HG02885 (cell line): ENCODE measurements at regions not wholly inside any gene's neighbourhood (a gene's known extent, or its start where the extent isn't known, plus 50 kb on each side); places are given as distances from the start of the nearest gene placed in this dataset.
"Not testable (repeated sequence)": the region's sequence is repeated elsewhere in the genome, so short reads cannot be mapped to it uniquely, and the experiment has no call there.

Experiments
- ATAC-seq: cut with Tn5 transposase; IDR thresholded peaks from one replicate; pipeline ENCODE4 v1.9.1; 2021; ENCODE audit warnings: mild to moderate bottlenecking; ENCODE audit not compliant: unreplicated experiment, poor library complexity

DNA sequence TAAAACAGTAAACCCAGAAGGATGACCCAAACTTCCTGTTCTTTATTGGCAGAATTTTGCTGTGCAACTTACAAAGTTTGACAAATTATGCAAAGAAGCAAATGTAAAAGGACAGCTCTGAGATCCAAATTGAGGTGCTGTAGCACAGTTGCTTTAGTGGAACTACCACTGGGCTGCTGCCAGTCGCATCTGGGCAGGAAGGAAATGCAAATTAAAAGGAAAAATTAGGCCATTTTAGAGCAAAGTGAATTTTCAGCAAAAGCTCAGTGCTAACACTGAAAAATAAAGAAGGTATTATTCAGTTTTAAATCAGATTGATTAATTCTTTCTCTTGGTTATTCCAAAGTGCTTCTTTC is 104.5 kb downstream of the ZMAT3 start:
- peak; percentile 20 for ATAC-seq

DNA sequence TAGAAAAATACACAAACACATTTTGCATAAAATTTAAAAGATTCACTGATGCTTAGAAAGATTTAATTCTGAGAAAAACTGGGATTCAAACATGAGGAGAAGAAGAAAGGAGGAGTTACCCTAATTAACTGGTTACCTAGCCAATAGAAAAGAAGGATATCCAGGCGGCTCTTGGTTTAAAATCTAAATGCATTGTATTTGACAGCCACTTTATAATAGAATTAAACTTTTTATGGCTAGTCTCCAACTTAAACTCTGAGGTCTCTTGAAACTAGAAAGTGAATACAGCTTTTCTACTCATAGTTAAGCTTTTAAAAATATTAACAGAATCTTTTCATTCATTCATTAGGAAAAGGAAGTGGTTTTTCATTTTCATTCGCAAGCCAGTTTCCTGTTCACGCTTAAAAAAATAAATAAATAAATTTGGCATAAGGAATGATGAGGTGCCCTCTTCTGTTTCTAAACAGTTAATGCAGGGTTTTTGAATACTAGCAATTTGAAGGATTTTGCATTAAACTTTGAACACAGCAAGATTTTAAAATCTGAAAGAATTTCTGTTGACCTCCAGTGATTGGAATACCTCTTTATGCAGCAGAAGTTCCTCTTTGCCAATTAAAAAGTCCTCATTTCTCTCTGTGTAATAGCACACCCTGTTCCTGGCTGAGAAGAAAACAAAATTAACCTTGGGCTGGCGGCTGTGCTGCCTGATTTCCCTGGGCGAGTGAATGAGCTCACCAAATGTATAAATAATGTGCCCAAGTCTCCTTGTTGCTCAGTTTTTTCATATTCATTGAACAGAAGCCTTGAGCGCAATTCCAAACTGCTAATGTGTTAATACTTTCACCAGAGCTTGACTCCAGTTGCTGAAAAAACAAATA is 105.1 kb downstream of the ZMAT3 start:
- peak; percentile 35 for ATAC-seq

DNA sequence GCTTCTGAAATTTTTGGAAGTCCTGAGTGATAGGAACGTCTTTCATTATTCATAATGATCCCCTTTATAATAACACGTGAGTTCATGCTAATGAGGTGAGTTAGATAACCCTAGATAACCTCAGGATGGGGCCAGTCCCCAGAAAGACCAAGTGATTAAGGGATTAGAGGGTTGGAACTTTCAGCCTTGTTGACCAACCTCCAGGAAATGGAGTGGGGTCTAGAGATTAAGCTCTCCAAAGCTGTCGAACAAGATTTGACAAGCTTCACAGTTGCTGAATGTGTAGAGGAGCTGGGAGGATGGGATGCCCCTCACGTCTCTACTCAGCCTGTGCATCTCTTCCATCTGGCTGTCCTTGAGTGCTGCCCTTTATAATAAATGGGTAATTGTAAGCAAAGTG is 107.1 kb downstream of the ZMAT3 start:
- no peak for ATAC-seq

DNA sequence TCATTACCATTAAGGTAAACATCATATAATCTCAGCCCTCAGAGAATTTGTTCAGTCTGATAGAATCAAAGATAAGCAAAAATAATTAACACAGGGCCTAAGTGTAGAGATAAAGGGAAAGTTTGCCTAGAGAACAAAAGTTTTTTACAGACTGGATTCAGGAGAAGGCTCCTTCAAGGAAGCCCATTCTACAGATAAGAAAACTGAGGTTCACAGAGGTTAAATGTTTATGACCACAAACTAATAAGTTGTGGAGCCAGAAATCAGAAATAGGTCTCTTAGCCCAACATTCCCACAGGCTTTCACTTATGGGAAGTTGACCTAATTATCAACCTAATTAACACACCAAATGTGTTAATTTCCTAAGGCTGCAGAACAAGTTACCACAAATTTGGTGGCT is 110.7 kb downstream of the ZMAT3 start:
- no peak for ATAC-seq

DNA sequence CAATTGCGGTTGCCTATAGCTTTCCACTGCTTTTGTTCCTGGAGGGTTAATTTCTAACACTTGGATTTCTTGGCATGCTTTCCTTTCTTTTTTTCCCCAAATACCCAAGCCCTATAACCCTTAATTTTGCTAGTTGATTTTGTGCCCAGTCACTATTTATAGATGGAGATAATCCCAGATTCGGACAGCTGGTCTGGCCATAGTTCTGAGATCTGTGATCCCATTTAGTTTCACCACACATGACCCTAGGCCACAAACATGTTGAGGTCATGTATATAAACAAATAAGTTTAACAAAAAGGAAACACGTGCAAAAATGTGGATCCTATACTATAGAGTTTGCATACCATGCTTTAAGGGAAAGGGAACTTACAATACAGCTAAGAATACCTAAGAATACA is 111.4 kb downstream of the ZMAT3 start:
- ATAC-seq = no peak

DNA sequence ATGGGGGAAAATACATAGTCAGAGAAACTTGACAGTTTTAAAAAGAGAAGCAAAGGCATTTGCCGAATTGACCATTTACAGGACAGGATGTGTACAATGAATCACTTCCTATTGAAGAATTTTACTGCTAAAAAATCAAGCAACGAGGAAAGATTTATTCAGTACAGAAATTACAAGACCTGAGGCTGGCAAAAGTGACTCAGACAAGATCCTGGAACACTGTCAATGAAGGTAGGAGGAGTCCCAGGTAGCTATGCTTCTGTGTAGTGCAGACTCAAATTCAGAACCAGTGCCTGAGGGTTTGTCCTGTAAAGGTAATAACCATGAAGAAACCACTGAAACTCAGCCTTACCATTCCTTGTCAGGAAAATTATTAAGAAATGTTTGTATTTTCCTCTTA is 120.9 kb downstream of the ZMAT3 start:
- ATAC-seq = no peak

DNA sequence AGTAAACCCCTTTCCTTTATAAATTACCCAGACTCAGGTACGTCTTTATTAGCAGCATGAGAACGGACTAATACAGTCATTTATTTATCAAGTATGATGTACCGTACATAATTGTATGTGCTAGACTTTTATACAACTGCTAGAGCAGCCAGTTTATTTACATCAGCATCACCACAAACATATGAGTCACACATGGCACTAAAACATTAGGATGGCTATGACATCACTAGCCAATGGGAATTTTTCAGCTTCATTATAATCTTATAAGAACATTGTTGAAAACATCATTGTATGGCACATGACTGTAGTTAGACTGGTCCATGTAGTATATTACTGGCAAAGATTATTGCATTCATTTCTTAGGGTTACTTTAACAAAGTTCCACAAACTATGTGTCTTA is 121.7 kb downstream of the ZMAT3 start:
- ATAC-seq = no peak

DNA sequence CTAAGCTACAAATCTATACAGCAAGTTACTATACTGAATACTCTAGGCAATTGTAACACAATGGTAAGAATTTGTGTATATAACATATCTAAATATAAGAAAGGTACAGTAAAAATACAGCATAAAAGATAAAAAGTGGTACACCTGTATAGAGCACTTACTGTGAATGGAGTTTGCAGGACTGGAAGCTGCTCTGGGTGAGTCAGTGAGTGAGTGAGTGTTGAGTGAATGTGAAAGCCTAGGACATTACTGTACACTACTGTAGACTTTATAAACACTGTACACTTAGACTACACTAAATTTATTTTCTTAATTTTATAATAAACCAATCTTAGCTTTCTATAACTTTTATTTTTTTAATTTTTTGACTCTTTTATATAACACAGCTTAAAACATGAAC is 123.1 kb downstream of the ZMAT3 start:
- ATAC-seq = no peak

DNA sequence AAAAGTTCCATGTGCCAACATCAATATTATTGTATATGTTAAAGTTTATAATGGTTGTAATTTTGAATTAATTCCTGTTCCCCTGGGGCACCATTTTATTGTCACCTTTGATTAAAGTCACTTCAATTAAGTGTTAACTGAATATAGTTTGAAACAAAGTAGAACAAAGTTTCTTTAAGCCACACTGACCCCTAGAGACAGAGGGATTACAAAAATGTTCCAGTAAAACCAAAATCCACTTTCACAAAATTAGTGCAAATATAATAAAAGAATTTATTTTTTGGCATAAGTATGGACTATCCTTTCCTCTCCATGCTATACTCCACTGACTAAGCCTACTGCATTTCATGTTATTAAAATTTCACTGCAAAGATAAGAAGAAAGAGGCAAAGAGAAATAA is 123.9 kb downstream of the ZMAT3 start:
- no peak for ATAC-seq

DNA sequence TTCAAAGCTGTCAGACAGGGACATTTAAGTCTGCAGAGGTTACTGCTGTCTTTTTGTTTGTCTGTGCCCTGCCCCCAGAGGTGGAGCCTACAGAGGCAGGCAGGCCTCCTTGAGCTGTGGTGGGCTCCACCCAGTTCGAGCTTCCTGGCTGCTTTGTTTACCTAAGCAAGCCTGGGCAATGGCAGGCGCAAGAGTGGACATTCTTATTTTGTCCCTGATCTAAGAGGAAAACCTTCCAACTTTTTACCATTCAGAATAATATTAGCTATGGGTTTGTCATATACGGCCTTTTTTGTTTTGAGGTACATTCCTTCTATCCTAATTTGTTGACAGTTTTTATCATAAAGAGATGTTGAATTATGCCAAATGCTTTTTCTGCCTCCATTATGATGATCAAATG is 129.3 kb downstream of the ZMAT3 start:
- not testable (repeated sequence) for ATAC-seq

DNA sequence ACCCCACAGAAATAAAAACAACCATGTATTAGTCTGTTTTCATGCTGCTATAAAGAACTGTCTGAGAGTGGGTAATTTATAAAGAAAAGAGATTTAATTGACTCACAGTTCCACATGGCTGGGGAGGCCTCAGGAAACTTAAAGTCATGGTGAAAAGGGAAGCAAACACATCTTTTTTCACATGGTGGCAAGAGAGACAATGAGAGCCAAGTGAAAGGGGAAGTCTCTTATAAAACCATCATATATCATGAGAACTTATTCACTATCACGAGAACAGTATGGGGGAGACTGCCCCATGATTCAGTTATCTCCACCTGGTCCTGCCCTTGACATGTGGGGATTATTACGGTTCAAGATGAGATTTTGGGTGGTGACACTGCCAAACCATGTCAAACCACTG is 141.5 kb downstream of the ZMAT3 start:
- ATAC-seq = no peak

DNA sequence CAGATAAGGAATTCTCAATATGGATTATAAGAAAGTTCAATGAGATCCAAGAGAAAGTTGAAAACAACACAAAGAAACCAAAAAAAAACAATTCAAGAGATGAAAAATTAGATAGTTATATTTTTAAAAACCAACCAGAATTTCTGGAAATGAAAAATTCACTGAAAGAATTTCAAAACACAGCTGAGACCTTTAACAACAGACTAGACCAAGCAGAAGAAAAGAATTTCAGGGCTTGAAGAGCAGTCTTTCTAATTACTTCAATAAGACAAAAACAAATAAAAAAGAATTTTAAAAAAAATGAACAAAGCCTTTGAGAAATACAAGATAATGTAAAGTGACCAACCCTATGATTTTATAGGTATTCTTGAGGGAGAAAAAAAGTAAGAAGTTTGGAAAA is 155.4 kb downstream of the ZMAT3 start:
- no peak for ATAC-seq

DNA sequence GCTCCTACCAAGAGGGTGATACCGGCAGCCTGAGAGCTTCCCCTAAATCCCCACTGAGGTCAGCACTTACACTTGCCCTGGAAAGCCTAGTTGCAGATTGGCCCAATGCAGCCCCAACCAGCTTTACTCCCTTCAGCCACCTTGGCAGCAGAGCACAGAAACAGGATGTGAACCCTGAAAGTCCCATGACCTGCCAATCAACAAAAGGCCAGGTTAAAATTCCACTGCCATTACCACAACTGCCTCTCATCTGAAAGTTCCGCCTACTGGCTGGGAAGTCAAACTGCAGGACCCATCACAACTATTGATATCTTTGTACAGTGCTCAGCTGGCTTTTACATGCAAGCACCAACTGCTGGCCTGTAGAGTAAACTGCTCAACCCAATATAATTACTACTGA is 156.2 kb downstream of the ZMAT3 start:
- ATAC-seq = no peak

DNA sequence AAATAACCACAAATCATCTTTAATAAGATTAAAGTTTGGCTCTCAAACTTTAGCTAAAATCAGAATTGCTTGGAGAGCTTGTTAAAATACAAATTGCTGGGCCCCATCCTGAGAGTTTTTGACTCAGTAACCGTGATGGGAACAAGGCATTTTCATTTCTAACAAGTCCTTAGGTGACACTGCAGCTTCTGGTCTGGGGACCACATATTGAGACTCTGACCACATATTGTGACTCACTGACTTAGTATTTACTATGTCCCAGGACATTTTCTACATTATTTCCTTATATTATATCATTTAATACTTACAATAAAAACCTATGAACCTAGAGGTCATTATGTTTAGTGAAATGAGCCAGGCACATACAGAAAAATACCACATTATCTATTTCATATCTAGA is 164.5 kb downstream of the ZMAT3 start:
- no peak for ATAC-seq

DNA sequence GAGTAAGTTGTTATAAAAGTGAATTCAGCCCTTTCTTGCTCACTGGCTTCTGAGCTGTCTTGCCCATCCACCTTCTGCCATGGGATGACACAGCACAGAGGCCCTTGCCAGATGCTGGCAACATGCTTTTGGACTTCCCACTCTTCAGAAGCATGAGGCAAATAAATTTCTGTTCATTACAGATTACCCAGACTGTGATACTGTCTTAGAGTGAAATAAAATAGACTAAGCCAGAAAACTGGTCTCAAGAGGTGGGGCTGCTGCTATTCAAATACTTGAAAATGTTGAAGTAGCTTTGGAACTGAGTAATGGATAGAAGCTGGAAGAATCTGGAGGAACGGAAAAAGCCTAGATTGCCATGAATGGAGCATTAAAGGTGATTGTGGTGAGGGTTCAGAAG is 170.4 kb downstream of the ZMAT3 start:
- no peak for ATAC-seq

DNA sequence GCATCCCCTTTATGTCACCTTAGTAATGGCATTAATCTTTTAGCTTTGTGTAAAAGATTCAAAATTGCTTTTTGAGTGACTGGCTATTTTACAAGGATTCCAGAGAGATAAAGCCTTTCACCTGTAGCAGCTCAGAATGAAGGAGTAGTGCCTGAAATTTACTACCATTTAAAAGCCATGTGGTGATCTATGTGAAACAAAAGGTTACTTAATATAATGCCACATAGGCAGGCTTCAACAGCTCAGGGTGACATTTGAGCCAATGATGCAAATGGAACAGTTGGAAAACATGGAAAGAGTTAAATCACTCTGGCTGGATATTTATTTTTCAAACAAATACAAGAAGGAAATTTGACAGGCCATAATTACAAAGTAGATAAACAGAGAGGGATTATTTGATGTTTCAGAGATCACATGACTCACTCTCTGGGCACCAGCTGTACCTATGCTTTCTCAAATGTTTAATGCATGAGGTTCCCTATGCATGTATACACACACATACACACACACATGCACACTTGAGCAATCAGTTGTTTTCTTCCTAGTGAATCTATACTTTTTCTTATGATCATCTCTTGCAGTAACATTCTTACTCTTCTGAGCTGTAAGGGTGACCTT is 171.5 kb downstream of the ZMAT3 start:
- no peak for ATAC-seq

DNA sequence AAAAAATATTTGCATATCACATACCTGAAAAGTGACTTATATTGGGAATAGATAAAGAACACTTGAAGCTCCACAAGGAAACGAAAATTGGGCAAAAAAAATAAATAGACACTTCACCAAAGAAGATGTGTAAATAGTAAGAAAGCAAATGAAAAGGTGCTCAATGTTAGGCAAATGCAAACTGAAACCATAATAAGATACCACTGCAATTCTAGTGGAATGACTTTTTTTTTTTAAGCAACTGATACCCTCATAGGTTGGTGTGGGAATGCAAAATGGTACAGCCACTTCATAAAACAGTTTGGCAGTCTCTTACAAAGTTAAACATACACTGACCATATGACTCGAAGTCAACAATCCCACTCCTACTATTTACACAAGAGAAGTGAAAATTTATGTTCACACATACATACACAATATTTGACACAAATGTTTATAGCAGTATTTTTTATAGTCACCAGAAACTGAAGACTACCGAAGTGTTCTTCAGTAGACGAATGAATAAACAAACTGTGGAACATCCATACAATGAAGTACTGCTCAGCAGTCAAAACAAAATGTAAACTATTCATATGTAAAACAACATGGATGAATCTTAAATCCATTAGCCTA is 176.3 kb downstream of the ZMAT3 start:
- ATAC-seq = no peak
